Stomach (tissue), 8 donors: ENCODE measurements at regions not wholly inside any gene's neighbourhood (a gene's known extent, or its start where the extent isn't known, plus 50 kb on each side); places are given as distances from the start of the nearest gene placed in this dataset.

ENCODE experiments used
- DNase-seq, 2 donors: peaks; one replicate each; pipeline versions ENCODE4 v3.0.0 to v3.0.0-alpha.2; 2013 to 2019
- H3K27ac ChIP-seq, 5 donors: fragments of 200-600 bp in 4 of 5; sonication (generic) in 4 of 5; one replicate each; pipeline ENCODE4 v1.5.1; 2013 to 2019; ENCODE audit warnings: mild to moderate bottlenecking in 1 of 5, moderate library complexity in 1 of 5
- H3K27me3 ChIP-seq, 3 donors: fragments of 200-600 bp; sonication (generic); one replicate each; pipeline ENCODE4 v1.5.1; 2017 to 2019; ENCODE audit warnings: mixed run types in 1 of 3
- H3K36me3 ChIP-seq, 4 donors: fragments of 200-600 bp; sonication (generic); 1 replicate in 3 of 4; 2 replicates in 1 of 4; pipeline ENCODE4 v1.5.1; 2016 to 2019
- H3K4me1 ChIP-seq, 4 donors: fragments of 200-600 bp; sonication (generic); one replicate each; pipeline ENCODE4 v1.5.1; 2016 to 2019
- H3K4me3 ChIP-seq, 4 donors: fragments of 200-600 bp; sonication (generic) in 3 of 4; one replicate each; pipeline ENCODE4 v1.5.1; 2016 to 2019; ENCODE audit warnings: mild to moderate bottlenecking in 1 of 4
- H3K9me3 ChIP-seq, 4 donors: fragments of 200-600 bp; sonication (generic); one replicate each; pipeline ENCODE4 v1.5.1; 2016 to 2019
- CTCF ChIP-seq, 7 experiments: fragments of 450-650 bp in 4 of 7; fragments of 200-600 bp in 3 of 7; sonication (generic) in 3 of 7; IDR thresholded peaks; one replicate each; pipeline ENCODE4 v1.5.1; 2016 to 2019; ENCODE audit warnings: antibody characterized with exemption in 7 of 7, control low read depth in 2 of 7, mild to moderate bottlenecking in 1 of 7
- EP300 ChIP-seq: sonication (generic); formaldehyde crosslinking; IDR thresholded peaks from one replicate; pipeline ENCODE4 v1.6.1; 2017; ENCODE audit warnings: antibody characterized with exemption
- POLR2A ChIP-seq, 4 donors: fragments of 450-650 bp; IDR thresholded peaks; one replicate each; pipeline ENCODE4 v1.6.1; 2016; ENCODE audit warnings: antibody characterized with exemption in 4 of 4, control low read depth in 2 of 4, mild to moderate bottlenecking in 1 of 4, moderate library complexity in 1 of 4
- POLR2AphosphoS5 ChIP-seq, 3 donors: sonication (generic); formaldehyde crosslinking; IDR thresholded peaks; one replicate each; pipeline ENCODE4 v1.6.1; 2016; ENCODE audit warnings: antibody characterized with exemption in 3 of 3
- WGBS, 5 donors: extraction: QIAGEN DNeasy Blood & Tissue Kit in 3 of 5; methylation state at CpG; one replicate each; pipeline versions ENCODE4 v1.1.5 to v1.1.7; 2013 to 2018; 5-methylcytosine and 5-hydroxymethylcytosine counted together
- intact Hi-C: fragments of 100-400 bp; cut with DNase I; formaldehyde crosslinking; loops from one replicate; pipeline ENCODE4 v1.15.1; 2023; ENCODE audit warnings: low total_unique reads
- donor health status: healthy with polysubstance abuse.
- donor health status: Bipolar disorder and iron deficiency.
- donor health status: healthy.

GRCh38 chr10:78197628-78198272, 164.1 kb downstream of the RPS24 start:
- DNase-seq, result no peak
- WGBS, 5 donors, result 68 to 91% (median 84%) methylated on average over 2 of the region's 2 CpGs
- intact Hi-C loops, result no loop called here
- TF ChIP-seq CTCF (IDR thresholded peaks at IDR 0.05) (no peak), EP300 (no peak), POLR2AphosphoS5 (IDR thresholded peaks at IDR 0.05) (no peak), POLR2A (IDR thresholded peaks at IDR 0.05) (no peak)
- Histone ChIP-seq H3K4me3 (no peak overlapping the region), H3K4me1 (peaks cover 0 to 18% (median 4%) of the 10 kb centered on the region in 4 donors), H3K36me3 (no peaks in the 10 kb centered on the region), H3K27ac (no peak overlapping the region), H3K9me3 (peaks cover 0 to 15% (median 12%) of the 10 kb centered on the region in 4 donors), H3K27me3 (peaks cover 0 to 6% (median 0%) of the 10 kb centered on the region in 3 donors)

- 51 to 64% (median 61%) methylated on average over 11 of the region's 11 CpGs for WGBS, 5 donors
- H3K27ac ChIP-seq, result no peak overlapping the region
- intact Hi-C loops, result no loop called here
- peaks cover 0 to 20% (median 4%) of the 10 kb centered on the region in 4 donors for H3K4me1 ChIP-seq
- DNase-seq, result no peak
- H3K27me3 ChIP-seq, result peaks cover 0 to 6% (median 0%) of the 10 kb centered on the region in 3 donors
- H3K36me3 ChIP-seq, result no peaks in the 10 kb centered on the region
- H3K4me3 ChIP-seq, result no peak overlapping the region
- no peak for TF ChIP-seq EP300
- no peak for TF ChIP-seq POLR2AphosphoS5 (IDR thresholded peaks at IDR 0.05)
- no peak for TF ChIP-seq CTCF (IDR thresholded peaks at IDR 0.05)
- no peak for TF ChIP-seq POLR2A (IDR thresholded peaks at IDR 0.05)
- peaks cover 0 to 1% (median 0%) of the 10 kb centered on the region in 4 donors for H3K9me3 ChIP-seq
Observed at GRCh38 chr10:78199005-78199725, 165.5 kb downstream of the RPS24 start.

- no peak overlapping the region for H3K4me3 ChIP-seq
- no peak overlapping the region for H3K27ac ChIP-seq
- WGBS, 5 donors, result 24 to 86% (median 68%) methylated on average over 2 of the region's 2 CpGs
- no peak for TF ChIP-seq POLR2A (IDR thresholded peaks at IDR 0.05)
- TF ChIP-seq POLR2AphosphoS5 (IDR thresholded peaks at IDR 0.05), result no peak
- TF ChIP-seq CTCF (IDR thresholded peaks at IDR 0.05), result no peak
- TF ChIP-seq EP300, result no peak
- intact Hi-C loops, result no loop called here
- H3K4me1 ChIP-seq, result peaks cover 0 to 23% (median 7%) of the 10 kb centered on the region in 4 donors
- no peaks in the 10 kb centered on the region for H3K9me3 ChIP-seq
- DNase-seq, result no peak
- H3K27me3 ChIP-seq, result peaks cover 0 to 6% (median 0%) of the 10 kb centered on the region in 3 donors
- no peaks in the 10 kb centered on the region for H3K36me3 ChIP-seq
Observed at GRCh38 chr10:78199759-78200158, 166.1 kb downstream of the RPS24 start.

GRCh38 chr10:78200686-78201085, 167.0 kb downstream of the RPS24 start:
- peaks cover 0 to 19% (median 7%) of the 10 kb centered on the region in 4 donors for H3K4me1 ChIP-seq
- no peaks in the 10 kb centered on the region for H3K9me3 ChIP-seq
- WGBS, 5 donors, result 88 to 96% (median 93%) methylated on average over 3 of the region's 3 CpGs
- no peaks in the 10 kb centered on the region for H3K36me3 ChIP-seq
- intact Hi-C loops, result no loop called here
- H3K27ac ChIP-seq, result no peak overlapping the region
- no peak overlapping the region for H3K4me3 ChIP-seq
- TF ChIP-seq CTCF (IDR thresholded peaks at IDR 0.05) (no peak), POLR2A (IDR thresholded peaks at IDR 0.05) (no peak), EP300 (no peak), POLR2AphosphoS5 (IDR thresholded peaks at IDR 0.05) (no peak)
- peaks cover 0 to 6% (median 0%) of the 10 kb centered on the region in 3 donors for H3K27me3 ChIP-seq
- DNase-seq, result no peak
